Thyroid gland (tissue), 4 donors: ENCODE measurements at regions not wholly inside any gene's neighbourhood (a gene's known extent, or its start where the extent isn't known, plus 50 kb on each side); places are given as distances from the start of the nearest gene placed in this dataset.

Experiments used
- CTCF ChIP-seq, 6 experiments: fragments of 200-600 bp in 3 of 6; fragments of 450-650 bp in 3 of 6; sonication (generic) in 3 of 6; IDR thresholded peaks; one replicate each; pipeline ENCODE4 v1.5.1; 2016 to 2019; ENCODE audit warnings: antibody characterized with exemption in 6 of 6, mild to moderate bottlenecking in 2 of 6, inconsistent platforms in 1 of 6, moderate library complexity in 1 of 6
- POLR2A ChIP-seq, 2 donors: fragments of 450-650 bp; IDR thresholded peaks; one replicate each; pipeline ENCODE4 v1.6.1; 2017; ENCODE audit warnings: antibody characterized with exemption in 2 of 2, mild to moderate bottlenecking in 2 of 2, moderate library complexity in 1 of 2

- TF ChIP-seq CTCF (IDR thresholded peaks at IDR 0.05) (no peak), POLR2A (IDR thresholded peaks at IDR 0.05) (no peak)
These were observed 249.1 kb downstream of the DHX35 start for GRCh38 chr20:39211060-39211748.
